Panc1 (cell line): ENCODE measurements at regions not wholly inside any gene's neighbourhood (a gene's known extent, or its start where the extent isn't known, plus 50 kb on each side); places are given as distances from the start of the nearest gene placed in this dataset.

Experiments used
- ATAC-seq: fragments of 200-7000 bp; cut with Tn5 transposase; 2 replicates; pipeline ENCODE4 v1.9.1; 2020; ENCODE audit warnings: mild to moderate bottlenecking, moderate library complexity
- BruUV-seq: library from RNA; stranded (reverse); fragments of 400-500 nt; replicated peaks from 2 replicates; lab custom pipeline; 2021; lab: Mats Ljungman, UMichigan
- CTCF ChIA-PET: fragments of 300-600 bp; sonication (Branson Sonifier 250); formaldehyde crosslinking; loops from one replicate; lab custom pipeline; 2022; ENCODE audit warnings: antibody characterized with exemption; lab: Charles Lee
- POLR2A ChIA-PET: fragments of 300-600 bp; sonication (Branson Sonifier 250); formaldehyde crosslinking; loops from one replicate; lab custom pipeline; 2022; ENCODE audit warnings: antibody characterized with exemption; lab: Charles Lee
- DNase-seq: peaks from one replicate; pipeline ENCODE4 v3.0.0-alpha.2; 2010; ENCODE audit warnings: low read depth, low spot score
- H3K27ac ChIP-seq: 2 replicates; pipeline ENCODE4 v1.5.1; 2011; ENCODE audit warnings: mild to moderate bottlenecking, low read length, inconsistent platforms
- H3K27me3 ChIP-seq: fragments of 200-500 bp; sonication (Bioruptor generic); 2 replicates; pipeline ENCODE4 v1.6.0; 2014; ENCODE audit warnings: low read length, inconsistent platforms; ENCODE audit not compliant: control insufficient read depth, insufficient read depth
- H3K36me3 ChIP-seq: fragments of 200-500 bp; sonication (Bioruptor generic); 2 replicates; pipeline ENCODE4 v1.5.1; 2014; ENCODE audit warnings: inconsistent platforms, mild to moderate bottlenecking, low read length, moderate library complexity; ENCODE audit not compliant: control insufficient read depth, insufficient read depth
- H3K4me1 ChIP-seq: 2 replicates; pipeline ENCODE4 v1.5.1; 2011; ENCODE audit warnings: inconsistent platforms, mild to moderate bottlenecking, low read length, moderate library complexity; ENCODE audit not compliant: control insufficient read depth, insufficient read depth
- H3K4me3 ChIP-seq, 2 experiments: 2 replicates each; pipeline ENCODE4 v1.5.1; 2011 to 2012; ENCODE audit warnings: low read depth in 2 of 2, low read length in 2 of 2, mild to moderate bottlenecking in 2 of 2, inconsistent platforms in 1 of 2, moderate library complexity in 1 of 2
- H3K9me3 ChIP-seq: fragments of 200-500 bp; sonication (Bioruptor generic); 2 replicates; pipeline ENCODE4 v1.5.1; 2014; ENCODE audit warnings: low read depth, mild to moderate bottlenecking, inconsistent platforms, low read length, moderate library complexity; ENCODE audit not compliant: control insufficient read depth, insufficient read depth
- CTCF ChIP-seq: fragments of 450-650 bp; IDR thresholded peaks from 2 replicates; pipeline ENCODE4 v1.5.1; 2017; ENCODE audit warnings: mild to moderate bottlenecking
- POLR2AphosphoS5 ChIP-seq: IDR thresholded peaks from 2 replicates; pipeline ENCODE4 v1.6.1; 2012; ENCODE audit warnings: mild to moderate bottlenecking, low read depth, low read length, moderate library complexity
- SIN3A ChIP-seq: IDR thresholded peaks from 2 replicates; pipeline ENCODE4 v1.6.1; 2012; ENCODE audit warnings: low read depth, mild to moderate bottlenecking, low read length, moderate library complexity, borderline replicate concordance; ENCODE audit not compliant: insufficient read depth
- TCF7L2 ChIP-seq: IDR thresholded peaks from 2 replicates; pipeline ENCODE4 v1.6.1; 2011; ENCODE audit warnings: mild to moderate bottlenecking, low read depth, low read length, inconsistent platforms
- in situ Hi-C: cut with HindIII; loops from 2 replicates; pipeline ENCODE4 v1.10.0; 2016; ENCODE audit warnings: low sequenced_read_pairs, low pct_unique_long_range_greater_than_20kb
- intact Hi-C: fragments of 100-400 bp; cut with micrococcal nuclease; formaldehyde crosslinking; loops from one replicate; pipeline ENCODE4 v1.10.0; 2022; ENCODE audit not compliant: unreplicated experiment
- TF ChIP-seq, protein P1 (sequence below), 2 experiments: IDR thresholded peaks; 2 replicates each; pipeline ENCODE4 v1.6.1; 2011 to 2012; ENCODE audit warnings: low read depth in 2 of 2, control low read depth in 1 of 2, low read length in 1 of 2, mild to moderate bottlenecking in 1 of 2, moderate library complexity in 1 of 2; ENCODE audit not compliant: insufficient read depth in 1 of 2

GRCh38 chr12:131434208-131435125, 276.4 kb upstream of the SFSWAP start:
- ChIA-PET POLR2A (no interaction called here), CTCF (no interaction called here)
- no peak overlapping the region for H3K27ac ChIP-seq
- H3K36me3 ChIP-seq: no peaks in the 10 kb centered on the region
- no peak for DNase-seq
- intact Hi-C loops (no loop called here), in situ Hi-C loops (no loop called here)
- no peak overlapping the region for H3K4me3 ChIP-seq
- no peak for TF ChIP-seq SIN3A
- no peak for TF ChIP-seq CTCF
- TF ChIP-seq TCF7L2: no peak
- TF ChIP-seq, protein P1, sequence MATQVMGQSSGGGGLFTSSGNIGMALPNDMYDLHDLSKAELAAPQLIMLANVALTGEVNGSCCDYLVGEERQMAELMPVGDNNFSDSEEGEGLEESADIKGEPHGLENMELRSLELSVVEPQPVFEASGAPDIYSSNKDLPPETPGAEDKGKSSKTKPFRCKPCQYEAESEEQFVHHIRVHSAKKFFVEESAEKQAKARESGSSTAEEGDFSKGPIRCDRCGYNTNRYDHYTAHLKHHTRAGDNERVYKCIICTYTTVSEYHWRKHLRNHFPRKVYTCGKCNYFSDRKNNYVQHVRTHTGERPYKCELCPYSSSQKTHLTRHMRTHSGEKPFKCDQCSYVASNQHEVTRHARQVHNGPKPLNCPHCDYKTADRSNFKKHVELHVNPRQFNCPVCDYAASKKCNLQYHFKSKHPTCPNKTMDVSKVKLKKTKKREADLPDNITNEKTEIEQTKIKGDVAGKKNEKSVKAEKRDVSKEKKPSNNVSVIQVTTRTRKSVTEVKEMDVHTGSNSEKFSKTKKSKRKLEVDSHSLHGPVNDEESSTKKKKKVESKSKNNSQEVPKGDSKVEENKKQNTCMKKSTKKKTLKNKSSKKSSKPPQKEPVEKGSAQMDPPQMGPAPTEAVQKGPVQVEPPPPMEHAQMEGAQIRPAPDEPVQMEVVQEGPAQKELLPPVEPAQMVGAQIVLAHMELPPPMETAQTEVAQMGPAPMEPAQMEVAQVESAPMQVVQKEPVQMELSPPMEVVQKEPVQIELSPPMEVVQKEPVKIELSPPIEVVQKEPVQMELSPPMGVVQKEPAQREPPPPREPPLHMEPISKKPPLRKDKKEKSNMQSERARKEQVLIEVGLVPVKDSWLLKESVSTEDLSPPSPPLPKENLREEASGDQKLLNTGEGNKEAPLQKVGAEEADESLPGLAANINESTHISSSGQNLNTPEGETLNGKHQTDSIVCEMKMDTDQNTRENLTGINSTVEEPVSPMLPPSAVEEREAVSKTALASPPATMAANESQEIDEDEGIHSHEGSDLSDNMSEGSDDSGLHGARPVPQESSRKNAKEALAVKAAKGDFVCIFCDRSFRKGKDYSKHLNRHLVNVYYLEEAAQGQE (IDR thresholded peaks at IDR 0.05; ENCODE audit: insufficient read depth in 1 of 2, low read depth in 2 of 2, low read length in 1 of 2): no peak
- TF ChIP-seq POLR2AphosphoS5: no peak
- no TSS peak for BruUV-seq
- H3K4me1 ChIP-seq: no peaks in the 10 kb centered on the region
- no peaks in the 10 kb centered on the region; the same call in 1 of the 2 replicates for H3K27me3 ChIP-seq
- no peak; the same call in 1 of the 2 replicates for ATAC-seq
- no peaks in the 10 kb centered on the region for H3K9me3 ChIP-seq

DNA sequence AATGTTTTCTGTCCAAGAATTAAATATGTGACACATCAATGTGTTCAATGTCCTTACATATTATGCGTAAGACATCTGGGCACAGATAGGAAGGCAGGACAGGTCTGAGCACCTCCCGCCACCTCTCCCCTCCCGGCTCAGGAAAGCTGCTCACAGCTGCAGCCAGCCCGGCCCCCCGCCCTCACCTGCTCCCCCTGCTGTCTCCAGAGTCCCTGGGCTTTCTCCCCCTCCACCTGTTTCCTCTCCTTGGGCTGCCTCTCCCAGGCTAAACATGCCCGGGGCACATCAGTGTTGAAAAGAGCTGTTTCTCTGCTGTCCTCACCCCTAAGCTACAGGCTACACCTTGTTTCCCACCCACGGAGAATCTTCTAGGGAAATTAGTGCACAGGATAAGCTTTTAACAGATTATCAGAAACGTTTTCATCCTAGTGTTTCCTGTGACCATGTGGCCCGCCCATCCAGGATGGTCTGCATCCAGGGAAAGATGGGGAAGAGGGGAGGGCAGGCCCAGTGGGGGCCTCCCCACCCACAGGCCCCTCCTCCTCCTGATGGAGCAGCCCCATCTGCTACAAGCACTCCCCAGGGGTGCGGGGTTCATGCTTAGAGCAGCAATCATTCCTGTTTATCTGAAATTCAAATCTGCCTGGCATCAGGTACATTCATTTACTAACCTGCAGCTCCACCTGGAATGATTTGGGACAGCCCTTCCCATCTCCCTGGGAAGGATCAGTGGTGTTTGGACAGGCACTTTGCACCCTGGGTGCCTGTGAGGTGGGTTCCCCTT, 273.8 kb upstream of the SFSWAP start:
- Histone ChIP-seq H3K4me3 (no peak overlapping the region), H3K4me1 (no peaks in the 10 kb centered on the region), H3K27ac (no peak overlapping the region), H3K9me3 (no peaks in the 10 kb centered on the region), H3K27me3 (no peaks in the 10 kb centered on the region; the same call in 1 of the 2 replicates), H3K36me3 (no peaks in the 10 kb centered on the region)
- ATAC-seq (no peak), DNase-seq (no peak)
- TF ChIP-seq TCF7L2: no peak
- BruUV-seq: no TSS peak
- intact Hi-C loops: no loop called here
- POLR2A ChIA-PET: no interaction called here
- CTCF ChIA-PET: no interaction called here
- in situ Hi-C loops: no loop called here
